ENCODE measurements at regions not wholly inside any gene's neighbourhood (a gene's known extent, or its start where the extent isn't known, plus 50 kb on each side); places are given as distances from the start of the nearest gene placed in this dataset.

GRCh38 chr10:28845009-28845682 is 167.8 kb downstream of the BAMBI start:
- no peaks in the 10 kb centered on the region for H3K9me3 ChIP-seq (ENCODE audit: severe bottlenecking)
- H3K36me3 ChIP-seq = no peaks in the 10 kb centered on the region
- TF ChIP-seq CTCF (IDR thresholded peaks at IDR 0.05; ENCODE audit: low read depth, low read length) = no peak
- H3K27me3 ChIP-seq (ENCODE audit: insufficient read depth, low read depth, severe bottlenecking) = no peaks in the 10 kb centered on the region
- no peak overlapping the region for H3K4me3 ChIP-seq (ENCODE audit: low read depth, low read length)
- no peak for DNase-seq
- H3K27ac ChIP-seq = no peak overlapping the region

- no peak for TF ChIP-seq CTCF (IDR thresholded peaks at IDR 0.05; ENCODE audit: low read depth, low read length)
- H3K36me3 ChIP-seq = no peaks in the 10 kb centered on the region
- H3K27ac ChIP-seq = no peak overlapping the region
Measured at GRCh38 chr10:28849309-28849708, 172.0 kb downstream of the BAMBI start.

GRCh38 chr10:28849821-28850220 is 172.5 kb downstream of the BAMBI start:
- no peaks in the 10 kb centered on the region for H3K9me3 ChIP-seq (ENCODE audit: severe bottlenecking)
- H3K4me3 ChIP-seq (ENCODE audit: low read depth, low read length) = no peak overlapping the region
- H3K27me3 ChIP-seq (ENCODE audit: insufficient read depth, low read depth, severe bottlenecking) = no peaks in the 10 kb centered on the region
- no peaks in the 10 kb centered on the region for H3K36me3 ChIP-seq
- DNase-seq = no peak
- TF ChIP-seq CTCF (IDR thresholded peaks at IDR 0.05; ENCODE audit: low read depth, low read length) = no peak
- H3K27ac ChIP-seq = no peak overlapping the region

More at GRCh38 chr10:28849309-28849708, 172.0 kb downstream of the BAMBI start:
- no peaks in the 10 kb centered on the region for H3K9me3 ChIP-seq (ENCODE audit: severe bottlenecking)
- H3K27me3 ChIP-seq (ENCODE audit: insufficient read depth, low read depth, severe bottlenecking) = no peaks in the 10 kb centered on the region
- DNase-seq = no peak
- no peak overlapping the region for H3K4me3 ChIP-seq (ENCODE audit: low read depth, low read length)

DNA sequence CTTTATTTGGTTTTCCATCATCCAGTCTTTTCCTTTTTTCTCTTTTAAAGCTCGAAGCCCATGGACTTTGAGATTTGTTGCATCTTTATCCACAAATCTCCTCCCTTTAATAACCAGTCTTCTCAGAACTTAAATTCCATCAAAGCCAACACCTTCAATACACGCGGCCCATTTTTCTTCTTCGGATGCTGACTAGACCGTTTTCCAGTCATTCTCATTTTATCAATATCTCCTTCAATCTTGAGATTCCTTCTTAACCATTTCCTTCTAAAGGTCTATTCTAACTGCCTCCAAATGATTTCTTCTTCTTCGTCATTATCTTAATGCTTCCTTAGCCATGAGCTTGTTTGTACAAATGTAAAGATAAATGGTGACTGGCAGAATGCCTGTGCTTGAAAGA is 173.5 kb downstream of the BAMBI start:
- Histone ChIP-seq H3K36me3 (no peaks in the 10 kb centered on the region), H3K27ac (no peak overlapping the region), H3K9me3 (ENCODE audit: severe bottlenecking) (no peaks in the 10 kb centered on the region), H3K27me3 (ENCODE audit: insufficient read depth, low read depth, severe bottlenecking) (no peaks in the 10 kb centered on the region), H3K4me3 (ENCODE audit: low read depth, low read length) (no peak overlapping the region)
- no peak for DNase-seq
- no peak for TF ChIP-seq CTCF (IDR thresholded peaks at IDR 0.05; ENCODE audit: low read depth, low read length)

- Histone ChIP-seq H3K27ac (no peak overlapping the region), H3K27me3 (ENCODE audit: insufficient read depth, low read depth, severe bottlenecking) (no peaks in the 10 kb centered on the region), H3K4me3 (ENCODE audit: low read depth, low read length) (no peak overlapping the region), H3K36me3 (no peaks in the 10 kb centered on the region), H3K9me3 (ENCODE audit: severe bottlenecking) (no peaks in the 10 kb centered on the region)
- no peak for TF ChIP-seq CTCF (IDR thresholded peaks at IDR 0.05; ENCODE audit: low read depth, low read length)
- no peak for DNase-seq
Measured at GRCh38 chr10:28853195-28853594, 175.9 kb downstream of the BAMBI start.

DNA sequence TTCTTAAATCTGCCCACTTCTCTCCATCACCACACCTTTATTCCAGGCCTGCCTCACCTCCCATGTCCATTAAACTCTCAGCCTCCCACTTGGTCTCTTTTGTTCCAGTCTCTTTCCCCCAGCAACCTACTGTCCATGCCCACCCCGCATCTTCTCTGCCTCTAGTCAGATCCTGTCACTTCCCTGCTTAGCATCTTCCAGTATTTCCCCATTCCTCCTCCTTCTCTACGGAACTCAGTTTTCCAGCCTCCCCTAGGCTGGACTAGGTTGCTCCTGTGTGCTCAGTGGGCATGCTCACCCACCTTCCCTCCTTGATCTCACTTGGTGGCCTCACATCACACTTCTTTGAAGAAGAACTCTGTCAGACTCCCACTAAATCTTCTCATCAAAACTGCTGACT is 179.8 kb downstream of the BAMBI start:
- H3K27me3 ChIP-seq (ENCODE audit: insufficient read depth, low read depth, severe bottlenecking) = no peaks in the 10 kb centered on the region
- H3K36me3 ChIP-seq = no peaks in the 10 kb centered on the region
- DNase-seq = no peak
- H3K9me3 ChIP-seq (ENCODE audit: severe bottlenecking) = no peaks in the 10 kb centered on the region
- TF ChIP-seq CTCF (IDR thresholded peaks at IDR 0.05; ENCODE audit: low read depth, low read length) = no peak
- H3K4me3 ChIP-seq (ENCODE audit: low read depth, low read length) = no peak overlapping the region
- no peak overlapping the region for H3K27ac ChIP-seq

All from WERI-Rb-1 (cell line).